NB4 (cell line): ENCODE measurements at regions not wholly inside any gene's neighbourhood (a gene's known extent, or its start where the extent isn't known, plus 50 kb on each side); places are given as distances from the start of the nearest gene placed in this dataset.

Source experiments
- CTCF ChIP-seq: IDR thresholded peaks from one replicate; pipeline ENCODE4 v1.5.1; 2012; ENCODE audit warnings: low read depth, low read length
- MAX ChIP-seq: IDR thresholded peaks from 2 replicates; pipeline ENCODE4 v1.6.1; 2011; ENCODE audit warnings: low read depth, low read length
- MYC ChIP-seq: IDR thresholded peaks from 2 replicates; pipeline ENCODE4 v1.6.1; 2011; ENCODE audit warnings: low read depth, low read length
- POLR2A ChIP-seq: IDR thresholded peaks from 2 replicates; pipeline ENCODE4 v1.6.1; 2011; ENCODE audit warnings: mild to moderate bottlenecking; ENCODE audit not compliant: insufficient read length; ENCODE audit errors: extremely low read depth

GRCh38 chr1:4318720-4319119 is 335.7 kb upstream of the AJAP1 start:
- TF ChIP-seq CTCF (no peak), POLR2A (no peak), MYC (no peak), MAX (no peak)
